Activated T-cell treated with anti-CD3 and anti-CD28 coated beads for 1 hour (primary cell): ENCODE measurements at regions not wholly inside any gene's neighbourhood (a gene's known extent, or its start where the extent isn't known, plus 50 kb on each side); places are given as distances from the start of the nearest gene placed in this dataset.
"Not testable (repeated sequence)": the region's sequence is repeated elsewhere in the genome, so short reads cannot be mapped to it uniquely, and the experiment has no call there.

Experiments used
- DNase-seq: peaks from one replicate; pipeline ENCODE4 v3.0.0-alpha.2; 2020; ENCODE audit warnings: low read depth

- no peak for DNase-seq
Measured at GRCh38 chr2:58503918-58504317, 262.8 kb upstream of the FANCL start.

GRCh38 chr2:58502931-58503330, 261.8 kb upstream of the FANCL start:
- DNase-seq: no peak

DNA sequence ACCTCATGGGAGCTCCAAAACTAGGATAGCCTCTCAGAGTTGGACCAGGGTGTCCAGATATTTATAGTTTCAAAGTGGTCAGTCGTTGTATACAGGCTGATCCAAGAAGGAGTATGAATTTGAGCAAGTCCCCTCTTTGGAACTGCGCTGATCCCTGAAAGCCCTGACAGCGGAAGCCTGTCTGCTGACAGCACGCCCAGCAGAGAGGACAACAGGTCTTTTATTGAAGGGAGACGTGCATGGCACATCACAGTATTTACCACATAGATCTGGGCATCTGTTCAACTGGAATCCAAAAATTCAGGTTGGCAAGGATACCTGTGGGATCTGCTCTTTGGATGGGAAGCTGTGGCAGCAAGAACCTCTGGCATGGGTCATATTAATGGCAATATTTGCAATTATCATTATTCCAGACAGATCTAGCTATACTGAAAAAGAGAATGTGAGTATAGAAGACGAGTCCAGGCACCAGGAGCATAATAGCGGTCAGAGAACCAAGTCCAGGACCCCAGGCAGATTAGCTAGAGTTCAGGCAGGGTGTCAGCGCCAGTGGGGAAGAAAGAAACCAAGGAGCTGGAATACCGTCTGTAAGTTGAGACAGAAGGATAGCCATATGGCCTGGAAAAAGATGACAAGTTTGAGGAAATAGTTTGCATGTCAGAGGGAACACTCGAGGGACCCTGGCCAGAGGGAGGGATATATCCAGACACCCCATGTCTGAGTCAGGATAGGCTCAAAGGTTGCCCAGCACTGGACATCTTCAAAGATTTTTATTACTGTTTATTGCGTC, 260.4 kb upstream of the FANCL start:
- no peak for DNase-seq

- DNase-seq: no peak
Measured at GRCh38 chr2:58497168-58497567, 256.0 kb upstream of the FANCL start.

DNA sequence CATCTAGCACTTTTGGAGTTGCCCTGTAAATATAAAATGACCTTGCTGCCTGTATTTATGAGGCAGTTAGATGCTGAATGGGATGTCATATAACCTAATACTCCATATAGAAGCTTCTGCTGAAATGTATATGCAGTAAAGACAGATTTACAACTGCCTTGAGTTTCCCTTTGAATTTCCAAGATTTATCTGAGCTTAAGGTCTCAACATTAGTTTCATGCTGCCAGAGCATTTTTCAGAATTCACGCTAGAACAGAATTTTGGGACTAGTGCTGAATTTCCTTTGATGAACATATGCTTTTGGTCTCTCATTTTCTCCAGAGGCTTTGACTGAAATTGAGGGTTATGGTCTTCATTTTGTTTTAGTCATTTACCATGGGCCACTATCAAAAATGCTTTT, 254.7 kb upstream of the FANCL start:
- DNase-seq: no peak

DNA sequence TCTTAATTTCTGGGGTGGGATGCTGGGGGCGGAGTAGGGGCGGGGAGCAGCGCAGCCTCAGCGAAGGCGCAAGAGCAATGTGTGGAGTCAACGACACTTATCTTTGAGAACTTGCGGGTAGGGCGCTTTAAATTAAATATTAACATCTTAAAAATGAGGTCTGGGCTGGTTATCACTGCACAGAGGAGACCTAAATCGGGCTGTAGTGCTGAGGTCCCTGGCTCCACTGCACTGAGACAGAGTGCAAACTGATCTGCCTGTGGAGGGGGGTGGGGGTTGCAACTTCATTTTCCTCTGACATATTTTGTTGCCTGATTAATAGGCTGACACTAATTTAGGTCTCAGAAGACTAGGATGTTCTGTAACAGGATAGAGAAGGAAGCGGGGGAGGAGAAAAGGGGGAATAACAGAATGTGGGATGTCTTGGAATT, 253.0 kb upstream of the FANCL start:
- no peak for DNase-seq

- no peak for DNase-seq
Measured at GRCh38 chr2:58484629-58485028, 243.5 kb upstream of the FANCL start.

DNA sequence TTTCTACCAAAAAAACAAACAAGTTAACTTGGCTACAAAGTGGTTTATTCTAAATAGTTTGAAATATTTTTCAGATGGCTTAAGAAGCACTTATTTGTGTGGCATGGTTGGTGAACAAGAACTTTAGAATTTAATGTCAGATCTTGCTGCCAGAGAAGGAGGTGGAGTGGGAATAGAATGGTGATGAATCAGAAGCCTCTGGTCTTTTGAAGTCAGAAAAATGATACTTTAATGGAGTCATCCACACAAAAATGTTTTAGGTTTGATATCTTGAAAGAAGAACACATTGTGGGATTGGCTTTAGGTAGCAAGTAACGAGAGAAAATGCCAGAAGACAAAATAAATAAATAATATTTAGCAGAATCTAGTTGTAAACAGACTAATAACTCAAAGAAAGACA, 243.1 kb upstream of the FANCL start:
- DNase-seq: no peak

DNA sequence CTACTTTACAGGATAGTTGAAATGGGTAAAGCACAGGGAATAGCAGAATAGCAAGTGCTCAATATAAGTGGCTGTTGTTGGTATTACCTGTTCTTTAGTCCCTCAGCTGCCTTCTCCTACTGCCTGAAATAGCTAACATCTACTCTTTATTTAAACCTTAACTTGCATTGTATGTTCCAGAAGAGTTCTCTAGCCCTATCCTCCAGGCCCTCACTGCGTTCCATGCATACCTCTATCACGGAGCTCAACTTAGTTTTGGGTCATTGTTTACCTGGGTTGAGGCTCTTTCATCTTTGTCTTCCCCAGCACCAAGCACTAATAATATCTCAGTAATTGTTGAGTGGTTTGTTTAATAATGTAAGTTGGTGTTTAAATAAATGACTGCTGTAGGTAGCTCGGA, 242.2 kb upstream of the FANCL start:
- DNase-seq: no peak

DNA sequence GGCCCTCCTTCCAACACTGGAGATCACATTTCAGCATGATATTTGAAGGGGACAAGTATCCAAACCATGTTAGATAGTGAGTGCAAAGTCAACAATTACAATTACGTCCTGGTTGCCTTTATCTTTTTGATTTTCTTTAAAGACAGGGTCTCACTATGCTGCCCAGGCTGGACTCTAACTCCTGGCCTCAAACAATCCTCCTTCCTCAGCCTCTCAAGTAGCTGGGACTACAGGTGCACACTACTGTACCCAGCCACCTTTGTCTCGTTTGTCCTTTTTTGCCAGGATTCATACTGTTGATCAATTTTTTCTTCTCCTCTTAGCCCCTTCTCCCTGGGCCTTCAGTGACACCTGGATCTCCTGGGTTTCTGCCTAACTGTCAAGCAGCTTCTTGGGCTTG, 240.5 kb upstream of the FANCL start:
- DNase-seq: no peak

GRCh38 chr2:58480141-58480540, 239.0 kb upstream of the FANCL start:
- no peak for DNase-seq

DNA sequence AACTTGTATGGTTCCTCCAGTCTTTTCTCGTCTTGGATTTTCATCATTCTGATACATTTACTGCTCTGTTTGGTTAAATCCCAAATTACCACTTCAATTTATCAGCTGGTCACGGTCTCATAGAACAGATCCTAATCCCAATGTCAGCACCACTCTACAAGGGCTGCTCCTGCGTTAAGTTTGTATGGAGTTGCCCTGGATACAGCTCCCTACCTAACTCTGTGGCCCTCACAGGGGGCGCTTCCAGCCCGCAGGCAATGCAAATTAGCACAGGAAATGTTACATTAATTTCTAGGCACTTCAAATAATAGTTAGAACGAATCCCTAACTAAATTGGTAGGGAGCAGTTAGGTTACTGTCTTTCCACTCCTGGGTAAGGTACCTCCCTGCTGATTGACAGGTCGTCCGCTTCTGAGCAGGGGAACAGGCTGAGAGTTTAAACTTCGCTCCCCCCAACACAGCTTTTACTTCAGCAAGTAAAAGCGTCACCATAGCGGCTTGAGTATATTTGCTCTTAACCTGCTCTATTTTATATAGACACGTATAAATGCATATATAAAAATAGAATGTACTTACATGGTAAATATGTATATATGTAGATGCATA, 238.5 kb upstream of the FANCL start:
- DNase-seq: no peak

DNA sequence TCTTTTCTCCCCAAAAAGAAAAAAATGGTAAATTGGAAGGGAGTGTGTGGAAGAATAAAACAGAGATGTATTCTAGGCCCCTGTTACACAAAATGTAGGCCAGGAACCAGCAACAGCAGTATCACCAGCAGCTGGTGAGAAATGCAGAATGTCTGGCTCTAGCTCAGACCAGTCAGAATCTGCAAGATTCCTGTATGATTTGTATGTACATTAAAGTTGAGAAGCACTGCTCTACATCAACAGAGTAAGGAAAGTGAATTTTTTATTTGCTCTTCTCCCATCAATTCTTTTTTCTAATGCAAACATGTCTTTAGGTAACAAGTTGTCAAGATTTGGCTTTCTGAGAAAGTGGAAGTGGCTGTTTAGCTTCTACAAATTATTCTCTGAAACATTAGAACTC, 235.4 kb upstream of the FANCL start:
- DNase-seq: no peak

GRCh38 chr2:58475756-58476155, 234.6 kb upstream of the FANCL start:
- DNase-seq: no peak

- no peak for DNase-seq
Measured at GRCh38 chr2:58473165-58473564, 232.0 kb upstream of the FANCL start.

DNA sequence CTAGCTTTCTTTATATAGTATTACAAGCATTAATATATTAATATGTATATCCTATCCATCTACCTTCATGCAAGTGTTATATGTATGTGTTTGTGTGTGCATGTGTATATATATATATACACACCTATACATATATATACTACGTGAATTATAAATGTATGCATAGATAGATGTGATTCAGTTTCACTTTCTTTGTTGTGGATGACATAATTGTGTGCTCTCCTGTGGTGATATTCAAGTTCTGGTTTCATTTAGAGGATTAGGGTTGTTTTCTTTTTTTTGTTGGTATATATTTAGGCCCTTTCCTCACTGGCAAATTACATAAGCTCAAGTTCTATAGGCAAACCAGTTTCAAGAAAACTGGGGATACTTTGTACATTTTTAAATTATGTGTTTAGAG, 225.7 kb upstream of the FANCL start:
- no peak for DNase-seq

DNA sequence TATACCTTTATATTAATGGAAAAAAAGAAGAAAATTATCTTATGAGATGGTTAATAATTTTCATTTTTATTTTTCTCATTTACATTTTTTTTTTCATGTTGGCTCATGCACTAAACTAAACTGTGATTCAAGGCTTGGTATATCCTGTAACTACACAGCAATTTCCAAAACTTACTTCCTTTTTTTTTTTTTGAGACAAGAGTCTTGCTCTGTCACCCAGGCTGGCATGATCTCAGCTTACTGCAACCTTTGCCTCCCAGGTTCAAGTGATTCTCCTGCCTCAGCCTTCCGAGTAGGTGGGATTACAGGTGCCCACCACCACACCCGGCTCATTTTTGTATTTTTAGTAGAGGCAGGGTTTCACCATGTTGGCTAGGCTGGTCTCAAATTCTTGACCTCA, 224.9 kb upstream of the FANCL start:
- not testable (repeated sequence) for DNase-seq

DNA sequence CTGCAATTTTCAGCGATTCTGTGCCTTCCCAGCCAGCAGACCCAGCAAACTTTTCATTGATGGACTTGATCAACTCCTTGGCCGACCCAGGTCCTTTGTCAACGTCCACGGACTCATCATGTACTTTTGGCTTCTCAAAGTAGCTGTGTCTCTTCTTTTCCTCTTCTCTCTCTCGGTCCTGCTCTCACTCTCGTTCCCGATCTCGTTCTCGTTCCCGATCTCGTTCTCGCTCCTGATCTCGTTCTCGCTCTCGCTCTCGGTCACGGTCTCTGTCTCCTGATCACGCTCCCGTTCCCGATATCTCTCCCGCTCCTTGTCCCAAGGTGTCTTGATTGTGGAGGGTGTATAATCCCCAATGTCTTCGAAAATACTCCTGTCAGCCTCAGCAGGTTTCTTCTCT, 219.5 kb upstream of the FANCL start:
- DNase-seq: no peak

GRCh38 chr2:58449286-58450010, 208.3 kb upstream of the FANCL start:
- DNase-seq: no peak

- DNase-seq: no peak
Measured at GRCh38 chr2:58448845-58449244, 207.7 kb upstream of the FANCL start.

DNA sequence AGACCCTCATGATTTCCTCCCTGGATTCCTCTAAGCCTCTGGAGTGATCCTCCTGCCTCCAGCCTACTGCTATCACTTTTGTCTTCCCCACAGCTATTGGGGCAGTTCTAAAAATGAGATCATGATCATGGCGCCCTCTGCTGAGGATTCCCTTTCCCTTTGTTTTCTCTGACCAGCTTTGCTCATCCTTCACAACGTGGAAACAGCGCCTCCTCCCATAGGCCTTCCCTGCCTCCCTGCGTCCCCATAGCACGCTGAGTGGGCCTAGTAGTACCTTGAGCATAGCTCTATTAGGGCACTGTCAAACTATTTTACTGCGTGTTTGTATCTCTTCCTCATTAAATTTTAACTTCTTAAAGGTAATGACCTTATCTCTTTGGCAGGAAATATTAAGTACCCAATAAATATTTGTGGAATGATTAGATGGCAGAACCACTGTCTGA, 207.0 kb upstream of the FANCL start:
- DNase-seq: no peak

- DNase-seq: no peak
Measured at GRCh38 chr2:58447586-58447985, 206.5 kb upstream of the FANCL start.

DNA sequence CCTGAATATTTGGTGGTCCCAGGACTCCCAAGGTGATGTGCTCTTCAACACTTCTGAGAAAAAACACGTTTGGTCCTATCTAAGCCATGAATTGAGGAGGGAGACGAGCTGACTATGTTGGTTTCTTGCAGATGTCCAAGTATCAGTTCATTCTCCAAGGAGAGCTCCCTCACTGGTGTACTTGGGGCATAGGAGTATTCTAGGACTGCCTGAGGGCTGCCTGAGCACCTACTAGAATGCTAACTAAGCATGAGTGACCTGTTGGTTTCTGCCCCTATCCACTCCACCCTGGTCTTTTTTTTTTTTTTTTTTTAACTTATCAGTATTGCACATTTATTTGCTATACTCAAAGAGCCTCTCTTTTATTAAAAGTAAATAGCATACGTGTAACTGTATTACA, 200.5 kb upstream of the FANCL start:
- no peak for DNase-seq
